SW 1271 (cell line): ENCODE measurements at regions not wholly inside any gene's neighbourhood (a gene's known extent, or its start where the extent isn't known, plus 50 kb on each side); places are given as distances from the start of the nearest gene placed in this dataset.

ENCODE experiments used
- DNase-seq, 2 experiments: peaks; one replicate each; lab custom pipeline; 2025; lab: John Stamatoyannopoulos, UW

GRCh38 chr18:46344416-46345180 lies 240.4 kb downstream of the HAUS1 start:
- DNase-seq, result no peak

DNA sequence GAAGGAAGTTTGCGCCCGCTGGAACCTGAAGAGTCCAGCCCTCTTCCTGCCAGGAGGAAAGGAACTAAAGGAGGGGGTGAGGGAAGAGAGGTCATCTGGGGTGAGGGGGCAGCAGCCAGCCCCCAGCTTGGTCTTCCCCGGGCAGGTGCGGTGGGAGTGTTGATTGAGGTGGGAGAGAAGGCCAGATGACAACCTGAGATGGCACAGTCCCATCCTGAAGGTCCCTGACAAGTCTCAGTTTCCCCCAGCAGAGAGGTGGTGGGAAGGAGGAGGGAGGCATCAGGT lies 240.9 kb downstream of the HAUS1 start:
- no peak for DNase-seq

- DNase-seq, result no peak
These were observed 242.0 kb downstream of the HAUS1 start for GRCh38 chr18:46346213-46346612.

GRCh38 chr18:46346896-46347630 lies 242.9 kb downstream of the HAUS1 start:
- no peak for DNase-seq

DNA sequence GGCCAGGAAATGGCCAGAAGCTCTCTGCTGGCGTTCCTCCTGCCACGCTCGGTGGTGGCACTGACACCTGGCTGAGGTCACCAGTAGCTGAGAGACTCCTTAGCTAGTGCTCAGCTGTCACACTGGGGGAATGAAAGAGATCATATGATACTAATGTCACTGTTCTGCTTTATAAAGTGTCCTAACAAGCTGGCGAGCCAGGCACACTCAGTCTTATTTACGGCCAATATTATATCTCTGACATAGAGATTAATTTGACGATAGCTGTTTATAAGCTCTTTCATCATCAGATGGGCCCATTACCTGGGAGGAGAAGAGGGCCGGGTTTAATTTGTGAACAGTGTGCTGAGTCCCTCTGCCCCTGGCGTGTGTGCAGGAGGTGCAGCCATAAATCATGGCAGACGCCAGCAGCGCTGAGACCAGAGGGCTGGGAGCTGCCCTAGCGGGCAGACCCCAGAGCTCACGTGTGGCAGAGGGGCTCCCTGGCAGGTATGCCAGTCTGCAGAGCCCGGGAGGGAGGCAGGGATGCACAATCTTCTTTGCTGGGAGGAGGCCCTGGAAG lies 246.5 kb downstream of the HAUS1 start:
- DNase-seq, result no peak

- no peak for DNase-seq
These were observed 248.5 kb downstream of the HAUS1 start for GRCh38 chr18:46352520-46353250.

GRCh38 chr18:46353460-46353859 lies 249.3 kb downstream of the HAUS1 start:
- no peak for DNase-seq

GRCh38 chr18:46356278-46357033 lies 252.3 kb downstream of the HAUS1 start:
- DNase-seq, result no peak

GRCh38 chr18:46360102-46360699 lies 256.0 kb downstream of the HAUS1 start:
- DNase-seq, result no peak

DNA sequence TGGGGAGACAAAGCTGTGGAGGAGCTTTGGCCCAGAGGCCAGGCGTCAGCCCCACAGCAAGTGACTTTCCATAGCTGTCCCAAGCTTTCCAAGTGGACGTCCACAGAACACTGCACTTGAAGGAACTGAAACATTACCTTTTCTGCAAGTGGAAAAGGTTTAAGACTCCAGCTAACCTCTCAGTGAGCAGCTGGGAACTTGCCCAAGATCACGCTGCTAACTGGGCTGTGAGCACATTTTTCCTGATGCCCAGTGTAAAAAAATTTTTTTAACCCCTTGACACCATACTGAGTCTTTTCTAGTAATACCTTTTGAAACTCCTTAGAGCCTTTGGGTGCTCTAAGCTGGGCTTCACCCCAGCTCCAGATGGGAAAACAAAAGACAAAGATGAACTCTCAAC lies 256.7 kb downstream of the HAUS1 start:
- DNase-seq, result no peak

DNA sequence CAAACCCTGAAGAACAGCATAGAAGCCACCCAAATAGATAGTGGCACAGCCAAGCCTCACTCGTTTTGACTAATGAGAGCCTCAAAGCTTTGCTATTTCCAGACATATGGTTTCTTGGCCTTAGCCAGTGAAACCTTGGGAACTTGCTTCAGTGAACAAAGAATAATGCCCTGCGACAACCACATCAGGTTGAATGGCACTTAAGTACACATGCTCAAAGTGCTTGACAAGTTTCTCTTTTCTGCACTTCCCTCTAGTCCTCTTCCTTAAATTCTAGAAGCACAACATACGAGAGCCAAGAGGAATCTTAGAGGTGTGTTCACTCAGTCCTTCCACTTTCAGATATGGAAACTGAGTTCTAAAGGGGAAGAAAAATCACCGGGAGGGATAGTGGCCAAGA lies 258.3 kb downstream of the HAUS1 start:
- no peak for DNase-seq

DNA sequence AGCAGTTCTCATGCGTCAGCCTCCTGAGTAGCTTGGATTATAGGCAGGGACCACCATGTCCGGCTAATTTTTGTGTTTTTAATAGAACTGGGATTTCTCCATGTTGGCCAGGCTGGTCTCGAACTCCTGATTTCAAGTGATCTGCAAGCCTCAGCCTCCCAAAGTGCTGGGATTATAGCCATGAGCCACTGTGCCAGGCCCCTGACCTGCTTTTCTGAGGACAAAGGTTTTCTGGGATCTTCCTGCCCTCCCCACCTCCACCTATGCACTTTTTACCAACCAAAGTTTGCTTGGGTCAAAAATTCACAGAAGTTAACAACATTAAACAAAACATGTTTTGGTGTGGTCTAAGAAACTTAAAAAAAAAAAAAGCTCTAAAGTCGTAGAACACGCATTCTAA lies 259.9 kb downstream of the HAUS1 start:
- DNase-seq, result no peak

DNA sequence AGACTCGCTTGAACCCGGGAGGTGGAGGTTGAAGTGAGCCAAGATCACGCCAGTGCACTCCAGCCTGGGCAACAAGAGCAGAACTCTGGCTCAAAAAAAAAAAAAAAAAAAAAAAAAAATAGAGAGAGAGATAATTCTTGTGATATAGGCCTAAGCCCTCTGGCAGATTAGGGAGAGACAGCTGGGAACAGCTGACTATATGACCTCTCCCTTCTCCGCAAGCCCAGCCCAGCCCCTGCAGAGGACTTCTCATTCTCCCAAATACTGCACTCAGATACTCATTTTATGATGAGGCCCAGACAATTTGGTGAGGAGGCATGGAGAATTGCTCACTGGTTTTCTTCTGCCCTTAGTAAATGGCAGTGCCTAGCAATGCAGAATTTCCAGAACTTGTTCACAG lies 262.0 kb downstream of the HAUS1 start:
- DNase-seq, result no peak

DNA sequence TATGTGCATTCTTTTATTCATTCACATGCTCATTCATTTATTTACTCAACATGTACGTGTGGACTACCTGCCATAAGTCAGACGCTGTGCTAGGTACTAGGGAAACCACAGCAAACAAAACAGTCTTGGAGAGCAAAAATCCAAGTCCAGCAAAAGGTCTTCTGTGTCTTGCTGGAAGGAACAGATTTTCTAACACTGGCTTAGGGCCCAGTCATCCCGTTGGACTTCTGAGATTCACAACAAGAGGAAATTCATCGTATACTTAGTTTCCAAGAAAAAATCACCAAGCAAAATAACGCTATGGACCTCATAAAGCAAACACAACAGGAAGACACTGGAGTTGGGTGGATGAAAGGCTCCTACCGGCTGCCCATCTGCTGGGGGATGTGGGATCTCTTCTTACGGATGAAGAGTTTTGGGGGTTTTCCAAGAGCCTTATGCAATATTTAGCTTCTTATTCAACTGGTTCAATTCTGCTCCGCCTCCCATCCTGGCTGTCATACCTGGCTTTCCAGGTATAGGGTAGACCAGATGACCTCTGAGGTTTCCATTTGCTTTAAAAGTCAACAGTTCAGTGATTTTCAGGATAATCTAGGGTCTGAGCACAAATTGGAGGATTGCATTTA lies 262.7 kb downstream of the HAUS1 start:
- no peak for DNase-seq

DNA sequence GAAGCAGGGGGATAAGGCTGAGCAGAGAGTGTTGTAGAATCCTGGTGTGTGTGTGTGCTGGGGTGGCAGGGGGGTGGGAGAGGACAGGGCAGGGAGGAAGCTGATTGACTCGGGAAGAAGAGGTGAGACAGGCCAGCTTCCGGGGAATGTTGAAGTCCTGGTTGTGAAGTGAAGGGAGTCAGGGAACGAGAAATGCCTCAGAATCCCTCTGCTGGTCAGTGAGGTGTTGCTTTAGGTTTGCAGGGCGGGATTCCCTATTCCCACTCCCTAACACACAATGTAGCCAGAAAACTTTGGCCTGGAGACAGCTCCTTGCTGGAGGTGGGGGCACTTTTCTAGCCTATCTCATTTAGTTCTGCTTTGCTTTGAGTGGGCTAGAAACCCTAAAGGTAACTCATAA lies 265.1 kb downstream of the HAUS1 start:
- no peak for DNase-seq

DNA sequence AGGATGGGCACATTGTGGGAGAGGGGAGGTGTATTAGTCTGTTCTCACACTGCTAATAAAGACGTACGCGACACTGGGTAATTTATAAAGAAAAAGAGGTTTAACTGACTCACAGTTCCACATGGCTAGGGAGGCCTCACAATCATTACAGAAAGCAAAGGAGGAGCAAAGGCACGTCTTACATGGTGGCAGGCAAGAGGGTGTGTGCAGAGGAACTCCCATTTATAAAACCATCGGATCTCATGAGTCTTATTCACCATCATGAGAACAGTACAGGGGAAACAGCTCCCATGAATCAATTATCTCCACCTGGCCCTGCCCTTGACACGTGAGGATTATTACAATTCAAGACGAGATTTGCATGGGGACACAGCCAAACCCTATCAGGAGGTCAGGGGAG lies 266.7 kb downstream of the HAUS1 start:
- DNase-seq, result no peak

DNA sequence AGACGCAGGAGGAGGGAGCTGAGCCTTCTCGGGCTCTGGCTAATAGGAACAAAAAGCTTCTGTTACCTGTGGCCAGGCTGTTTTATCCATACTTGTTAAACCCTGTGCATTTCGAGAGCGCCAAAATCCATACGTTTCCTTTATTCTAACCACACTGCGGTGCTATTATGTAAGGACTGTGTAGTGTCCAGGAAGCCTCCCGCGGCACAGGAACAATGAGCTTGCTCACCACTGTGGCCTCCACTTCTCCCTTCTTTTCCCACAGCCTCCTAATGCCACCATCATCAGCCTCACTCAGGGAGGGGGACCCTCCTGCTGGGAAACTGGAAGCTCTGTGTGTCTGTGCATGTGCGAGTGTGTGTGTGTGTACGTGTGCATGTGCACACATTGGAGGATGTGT lies 268.5 kb downstream of the HAUS1 start:
- no peak for DNase-seq

DNA sequence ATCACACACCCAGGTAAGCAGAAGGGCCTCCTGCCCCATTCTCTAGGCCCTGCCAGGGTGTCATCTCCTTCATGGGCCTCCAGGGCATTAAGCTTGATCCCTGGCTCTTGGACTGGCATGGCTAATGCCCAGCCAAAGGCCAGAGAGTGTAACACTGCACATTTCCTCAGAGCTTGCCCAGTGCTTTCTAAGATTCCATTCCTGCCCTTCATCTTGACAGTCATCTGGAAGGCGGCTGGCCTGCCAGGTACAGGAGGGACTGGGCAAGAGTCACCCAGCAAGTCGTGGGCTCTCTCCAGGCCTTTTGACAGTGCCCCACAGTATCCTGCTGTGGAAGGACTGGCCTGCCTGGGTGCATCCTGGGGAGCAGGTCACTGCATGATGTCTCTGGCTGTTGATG lies 268.9 kb downstream of the HAUS1 start:
- no peak for DNase-seq

- no peak for DNase-seq
These were observed 269.6 kb downstream of the HAUS1 start for GRCh38 chr18:46373791-46374190.

GRCh38 chr18:46374850-46375249 lies 270.7 kb downstream of the HAUS1 start:
- no peak for DNase-seq

DNA sequence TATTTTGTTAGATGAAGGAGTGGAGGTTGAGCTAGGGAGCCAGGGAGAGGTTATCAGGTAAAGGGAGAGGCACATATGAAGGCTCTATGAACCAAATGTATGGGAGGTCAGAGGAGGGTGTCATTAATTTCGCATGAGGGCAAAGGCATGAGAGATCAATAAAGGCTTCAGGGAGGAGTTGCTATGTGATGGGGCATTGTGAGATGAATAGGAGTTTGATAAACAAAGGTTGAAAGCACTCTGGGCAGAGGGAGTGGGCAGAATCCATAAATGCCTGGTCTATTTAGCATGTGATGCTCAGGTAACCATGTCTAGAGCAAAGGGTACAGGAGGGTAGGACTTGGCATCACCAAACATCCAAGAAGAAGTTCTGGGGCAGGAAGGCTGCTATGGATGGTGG lies 273.4 kb downstream of the HAUS1 start:
- no peak for DNase-seq
